ENCODE measurements at regions not wholly inside any gene's neighbourhood (a gene's known extent, or its start where the extent isn't known, plus 50 kb on each side); places are given as distances from the start of the nearest gene placed in this dataset.
"Not testable (repeated sequence)": the region's sequence is repeated elsewhere in the genome, so short reads cannot be mapped to it uniquely, and the experiment has no call there.

DNA sequence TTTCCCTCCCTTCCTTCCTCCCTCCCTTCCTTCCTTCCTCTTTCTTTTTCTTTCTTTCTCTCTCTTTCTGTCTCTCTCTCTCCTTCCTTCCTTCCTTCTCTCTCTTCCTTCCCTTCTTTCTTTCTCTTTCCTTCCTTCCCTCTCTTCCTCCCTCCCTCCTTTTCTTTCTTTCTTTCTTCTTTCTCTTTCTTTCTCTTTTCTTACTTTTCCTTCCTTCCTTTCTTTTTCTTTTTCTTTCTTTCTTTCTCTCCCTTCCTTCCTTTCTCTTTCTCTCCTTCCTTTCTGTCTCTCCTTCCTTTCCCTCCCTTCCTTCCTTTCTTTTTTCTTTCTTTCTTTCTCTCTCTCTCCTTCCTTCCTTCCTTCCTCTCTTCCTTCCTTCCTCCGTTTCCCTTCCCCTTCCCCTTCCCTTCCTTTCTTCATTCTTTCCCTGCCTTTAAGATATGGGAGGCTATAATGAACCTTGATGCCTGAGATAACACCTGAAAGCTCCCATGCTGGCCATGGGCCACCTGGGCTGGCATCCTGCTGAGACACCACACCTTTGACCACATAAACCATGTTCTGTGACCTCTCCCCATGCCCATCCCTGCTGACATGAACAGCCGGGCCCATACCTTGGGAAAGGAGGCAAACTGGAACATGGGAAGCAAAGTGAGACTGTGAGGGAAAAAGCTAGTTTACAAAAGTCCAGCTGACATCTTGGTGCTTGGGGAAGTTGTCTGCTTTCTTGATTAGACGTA, 197.8 kb upstream of the ZNF618 start:
- no peak overlapping the region for H3K4me3 ChIP-seq
- intact Hi-C loops (cut with DNase I; ENCODE audit: low total_unique reads) = no loop called here
- TF ChIP-seq, protein P1, sequence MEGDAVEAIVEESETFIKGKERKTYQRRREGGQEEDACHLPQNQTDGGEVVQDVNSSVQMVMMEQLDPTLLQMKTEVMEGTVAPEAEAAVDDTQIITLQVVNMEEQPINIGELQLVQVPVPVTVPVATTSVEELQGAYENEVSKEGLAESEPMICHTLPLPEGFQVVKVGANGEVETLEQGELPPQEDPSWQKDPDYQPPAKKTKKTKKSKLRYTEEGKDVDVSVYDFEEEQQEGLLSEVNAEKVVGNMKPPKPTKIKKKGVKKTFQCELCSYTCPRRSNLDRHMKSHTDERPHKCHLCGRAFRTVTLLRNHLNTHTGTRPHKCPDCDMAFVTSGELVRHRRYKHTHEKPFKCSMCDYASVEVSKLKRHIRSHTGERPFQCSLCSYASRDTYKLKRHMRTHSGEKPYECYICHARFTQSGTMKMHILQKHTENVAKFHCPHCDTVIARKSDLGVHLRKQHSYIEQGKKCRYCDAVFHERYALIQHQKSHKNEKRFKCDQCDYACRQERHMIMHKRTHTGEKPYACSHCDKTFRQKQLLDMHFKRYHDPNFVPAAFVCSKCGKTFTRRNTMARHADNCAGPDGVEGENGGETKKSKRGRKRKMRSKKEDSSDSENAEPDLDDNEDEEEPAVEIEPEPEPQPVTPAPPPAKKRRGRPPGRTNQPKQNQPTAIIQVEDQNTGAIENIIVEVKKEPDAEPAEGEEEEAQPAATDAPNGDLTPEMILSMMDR (IDR thresholded peaks at IDR 0.05) = no peak
- no peak for TF ChIP-seq EP300 (IDR thresholded peaks at IDR 0.05)
- TF ChIP-seq POLR2A (IDR thresholded peaks at IDR 0.05) = no peak
- TF ChIP-seq POLR2AphosphoS5 (IDR thresholded peaks at IDR 0.05) = no peak
- peaks cover 0 to 13% (median 0%) of the 10 kb centered on the region in 3 donors for H3K27me3 ChIP-seq
- H3K27ac ChIP-seq = no peak overlapping the region
- no peaks in the 10 kb centered on the region for H3K9me3 ChIP-seq
- DNase-seq = no peak
- H3K4me1 ChIP-seq = peaks cover 0 to 12% (median 6%) of the 10 kb centered on the region in 4 donors
- no peaks in the 10 kb centered on the region for H3K36me3 ChIP-seq
- 63 to 77% (median 69%) methylated on average over 3 of the region's 3 CpGs for WGBS, 5 donors

DNA sequence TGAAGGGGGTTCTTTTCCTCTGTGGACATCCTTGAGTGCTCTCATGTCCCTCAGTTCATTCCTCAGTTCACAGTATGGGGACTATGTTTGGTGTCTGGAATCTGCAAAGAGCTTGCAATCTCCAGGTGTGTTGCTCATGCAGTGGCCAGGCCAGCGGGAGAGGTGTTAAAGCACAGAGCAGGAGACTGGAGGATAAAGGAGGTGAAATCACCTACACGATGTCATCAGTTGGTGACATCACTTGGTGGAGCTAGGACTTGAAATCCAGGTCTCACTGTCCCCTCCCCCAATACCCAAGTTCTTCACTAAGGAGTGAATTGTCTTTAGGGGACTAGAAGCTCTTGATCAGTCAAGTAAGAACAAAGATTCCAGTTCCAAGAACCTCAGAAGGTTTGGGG, 197.3 kb upstream of the ZNF618 start:
- intact Hi-C loops (cut with DNase I; ENCODE audit: low total_unique reads) = no loop called here
- H3K36me3 ChIP-seq = no peaks in the 10 kb centered on the region
- H3K27me3 ChIP-seq = peaks cover 0 to 7% (median 0%) of the 10 kb centered on the region in 3 donors
- no peak for TF ChIP-seq EP300 (IDR thresholded peaks at IDR 0.05)
- TF ChIP-seq, protein P1 (IDR thresholded peaks at IDR 0.05) = no peak
- no peak for TF ChIP-seq POLR2A (IDR thresholded peaks at IDR 0.05)
- TF ChIP-seq POLR2AphosphoS5 (IDR thresholded peaks at IDR 0.05) = no peak
- no peaks in the 10 kb centered on the region for H3K9me3 ChIP-seq
- no peak overlapping the region for H3K4me3 ChIP-seq
- no peak overlapping the region for H3K27ac ChIP-seq
- H3K4me1 ChIP-seq = peaks cover 0 to 12% (median 6%) of the 10 kb centered on the region in 4 donors
- no peak for DNase-seq
- WGBS, 5 donors = 58 to 85% (median 75%) methylated on average over 2 of the region's 2 CpGs

DNA sequence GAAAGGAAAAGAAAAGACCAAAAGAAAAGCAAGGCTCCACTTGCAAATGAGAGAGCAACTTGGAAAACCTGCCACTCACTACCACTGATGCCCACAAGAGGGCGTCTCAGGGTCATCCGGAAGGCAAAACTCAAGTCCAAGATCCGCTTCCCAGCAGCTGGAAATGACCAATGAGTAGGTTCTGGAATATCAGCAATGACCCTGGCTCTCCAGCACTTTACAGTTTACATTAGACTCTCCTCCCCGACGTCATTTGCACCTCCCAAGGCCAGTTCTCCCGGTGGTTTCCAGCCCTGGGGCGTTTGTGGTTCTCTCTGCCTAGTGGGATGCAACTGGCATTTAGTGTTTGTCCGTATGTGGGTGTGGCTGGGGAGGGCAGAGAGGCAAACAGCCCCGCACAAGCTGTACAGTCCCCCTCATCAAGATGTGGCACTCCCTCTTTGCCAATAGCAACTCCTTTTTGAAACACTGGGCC, 193.8 kb upstream of the ZNF618 start:
- TF ChIP-seq, protein P1 (IDR thresholded peaks at IDR 0.05) = peak in 5 of 7 experiments; percentile 70 to 97 (median 91)
- no peak for TF ChIP-seq EP300 (IDR thresholded peaks at IDR 0.05)
- TF ChIP-seq POLR2A (IDR thresholded peaks at IDR 0.05) = no peak
- TF ChIP-seq POLR2AphosphoS5 (IDR thresholded peaks at IDR 0.05) = peak in 1 of 3 donors; percentile 77
- Histone ChIP-seq H3K9me3 (no peaks in the 10 kb centered on the region), H3K27ac (peak overlapping the region in 3 of 5 donors; percentile 22 to 54 (median 23)), H3K4me1 (peaks cover 1 to 13% (median 6%) of the 10 kb centered on the region in 4 donors), H3K36me3 (no peaks in the 10 kb centered on the region), H3K4me3 (no peak overlapping the region), H3K27me3 (peaks cover 0 to 13% (median 1%) of the 10 kb centered on the region in 3 donors)
- WGBS, 5 donors = 4 to 14% (median 9%) methylated on average over 9 of the region's 9 CpGs
- peak; percentile 86 to 94 for DNase-seq
- intact Hi-C loops (cut with DNase I; ENCODE audit: low total_unique reads) = no loop called here

DNA sequence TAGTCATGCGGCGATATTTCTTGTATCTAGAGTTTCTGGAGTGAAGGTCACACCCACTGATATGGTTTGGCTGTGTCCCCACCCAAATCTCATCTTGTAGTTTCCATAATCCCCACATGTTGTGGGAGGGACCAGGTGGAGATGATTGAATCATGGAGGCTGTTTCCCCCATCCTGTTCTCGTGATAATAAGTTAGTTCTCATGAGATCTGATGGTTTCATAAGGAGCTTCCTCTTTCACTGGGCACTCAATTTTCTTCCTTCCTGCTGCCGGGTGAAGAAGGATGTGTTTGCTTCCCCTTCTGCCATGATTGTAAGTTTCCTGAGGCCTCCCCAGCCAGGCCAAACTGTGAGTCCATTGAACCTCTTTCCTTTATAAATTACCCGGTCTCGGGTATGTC, 190.5 kb upstream of the ZNF618 start:
- H3K4me1 ChIP-seq = peaks cover 10 to 25% (median 16%) of the 10 kb centered on the region in 4 donors
- H3K36me3 ChIP-seq; H3K4me3 ChIP-seq; H3K9me3 ChIP-seq; intact Hi-C loops (cut with DNase I; ENCODE audit: low total_unique reads); H3K27ac ChIP-seq; DNase-seq: not testable (repeated sequence)
- peaks cover 0 to 29% (median 12%) of the 10 kb centered on the region in 3 donors for H3K27me3 ChIP-seq
- WGBS, 5 donors = 64 to 79% (median 75%) methylated on average over 6 of the region's 6 CpGs
